Gastrocnemius medialis (tissue), 4 donors: ENCODE measurements at regions not wholly inside any gene's neighbourhood (a gene's known extent, or its start where the extent isn't known, plus 50 kb on each side); places are given as distances from the start of the nearest gene placed in this dataset.

Experiments
- ATAC-seq, 2 donors: fragments of 150-250 bp; one replicate each; pipeline ENCODE4 v1.9.1; 2016
- DNase-seq, 2 donors: peaks; one replicate each; pipeline ENCODE4 v3.0.0-alpha.2; 2019
- H3K27ac ChIP-seq, 4 donors: fragments of 200-600 bp; sonication (generic); 1 replicate in 1 of 4; 2 replicates in 3 of 4; pipeline ENCODE4 v1.5.1; 2016 to 2018; ENCODE audit warnings: mild to moderate bottlenecking in 2 of 4, moderate library complexity in 1 of 4
- H3K27me3 ChIP-seq, 3 donors: fragments of 200-600 bp; sonication (generic) in 2 of 3; 1 replicate in 1 of 3; 2 replicates in 2 of 3; pipeline versions ENCODE4 v1.5.1 to v1.6.0; 2016 to 2019; ENCODE audit warnings: mild to moderate bottlenecking in 1 of 3, moderate library complexity in 1 of 3
- H3K36me3 ChIP-seq, 2 donors: fragments of 200-600 bp; sonication (generic) in 1 of 2; one replicate each; pipeline ENCODE4 v1.5.1; 2017 to 2018
- H3K4me1 ChIP-seq, 2 donors: fragments of 200-600 bp; sonication (generic) in 1 of 2; one replicate each; pipeline ENCODE4 v1.5.1; 2016 to 2017; ENCODE audit warnings: mild to moderate bottlenecking in 2 of 2
- H3K4me3 ChIP-seq, 4 donors: fragments of 200-600 bp; sonication (generic) in 3 of 4; 1 replicate in 1 of 4; 2 replicates in 3 of 4; pipeline ENCODE4 v1.5.1; 2016 to 2019; ENCODE audit warnings: mild to moderate bottlenecking in 2 of 4
- H3K9me3 ChIP-seq, 3 donors: fragments of 200-600 bp; sonication (generic) in 2 of 3; 1 replicate in 1 of 3; 2 replicates in 2 of 3; pipeline ENCODE4 v1.5.1; 2016 to 2019
- CTCF ChIP-seq, 5 experiments: fragments of 450-650 bp in 3 of 5; fragments of 200-600 bp in 2 of 5; sonication (generic) in 2 of 5; IDR thresholded peaks in 4 of 5; conservative IDR thresholded peaks in 1 of 5; 1 replicate in 4 of 5; 2 replicates in 1 of 5; pipeline ENCODE4 v1.5.1; 2016 to 2019; ENCODE audit warnings: antibody characterized with exemption in 5 of 5, mild to moderate bottlenecking in 3 of 5, moderate library complexity in 3 of 5
- POLR2A ChIP-seq, 2 donors: fragments of 450-650 bp; IDR thresholded peaks; one replicate each; pipeline ENCODE4 v1.6.1; 2017; ENCODE audit warnings: antibody characterized with exemption in 2 of 2, mild to moderate bottlenecking in 2 of 2, moderate library complexity in 2 of 2
- in situ Hi-C, 4 donors: fragments of 200-750 bp; cut with MboI; loops; one replicate each; pipeline versions ENCODE4 v1.15.0 to v1.8.0; 2017; ENCODE audit warnings: low sequenced_read_pairs in 4 of 4
- intact Hi-C: fragments of 100-400 bp; cut with DNase I; formaldehyde crosslinking; loops from one replicate; pipeline ENCODE4 v1.15.1; 2023; ENCODE audit warnings: low total_unique reads

DNA sequence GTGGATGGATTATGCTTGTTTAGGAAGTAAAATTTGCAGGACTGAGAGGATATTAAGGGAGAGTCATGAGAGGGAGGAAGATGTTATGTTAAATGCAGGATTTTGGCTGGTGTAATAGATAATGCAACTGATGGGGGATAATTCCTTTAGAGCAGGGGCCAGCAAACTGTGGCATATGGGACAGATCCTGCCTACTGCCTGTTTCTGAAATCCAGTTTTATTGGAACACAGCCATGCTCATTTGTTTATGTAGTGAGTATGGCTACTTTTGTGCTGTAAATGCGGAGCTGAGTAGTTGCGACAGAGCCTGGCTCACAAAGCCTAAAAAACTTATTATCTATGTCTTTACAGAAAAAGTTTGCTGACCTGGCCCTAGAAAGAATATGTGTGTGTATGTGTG, 66.6 kb upstream of the MPPED2 start:
- DNase-seq = no peak
- ATAC-seq = no peak
- in situ Hi-C loops (no loop called here), intact Hi-C loops (loop anchor here (2.0 kb wide), 1 partner anchor 306 kb away; no protein-coding TSS in a partner anchor)
- Histone ChIP-seq H3K36me3 (no peaks in the 10 kb centered on the region), H3K27me3 (no peaks in the 10 kb centered on the region), H3K9me3 (no peaks in the 10 kb centered on the region), H3K4me3 (no peak overlapping the region), H3K27ac (no peak overlapping the region), H3K4me1 (no peaks in the 10 kb centered on the region)
- TF ChIP-seq CTCF (IDR thresholded peaks at IDR 0.05 in 4 of 5, conservative IDR thresholded peaks at IDR 0.05 in 1 of 5) (no peak), POLR2A (IDR thresholded peaks at IDR 0.05) (no peak)

DNA sequence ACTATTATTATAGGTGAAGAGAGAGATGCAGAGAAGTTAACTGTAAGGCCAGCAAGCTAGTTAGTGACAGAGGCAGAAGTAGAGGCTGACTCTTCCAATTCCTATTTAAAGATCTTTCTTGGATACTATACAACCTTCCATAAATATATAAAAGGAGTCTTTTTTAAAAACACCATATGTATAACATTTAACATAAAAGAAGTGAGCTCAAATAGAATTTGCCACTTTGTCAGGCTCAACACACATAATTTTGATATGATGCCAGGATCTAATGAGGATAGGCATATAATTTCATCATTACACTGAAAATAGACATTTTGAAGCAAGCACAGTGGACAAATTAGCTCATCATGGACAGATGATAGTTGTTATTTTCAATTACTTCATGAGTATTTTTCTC, 64.1 kb upstream of the MPPED2 start:
- H3K4me1 ChIP-seq = no peaks in the 10 kb centered on the region
- intact Hi-C loops = no loop called here
- in situ Hi-C loops = no loop called here

More for the DNA sequence above, 64.1 kb upstream of the MPPED2 start:
- Histone ChIP-seq H3K4me3 (no peak overlapping the region), H3K27me3 (no peaks in the 10 kb centered on the region), H3K36me3 (no peaks in the 10 kb centered on the region), H3K27ac (no peak overlapping the region), H3K9me3 (no peaks in the 10 kb centered on the region)
- no peak for TF ChIP-seq CTCF (IDR thresholded peaks at IDR 0.05 in 4 of 5, conservative IDR thresholded peaks at IDR 0.05 in 1 of 5)
- no peak for TF ChIP-seq POLR2A (IDR thresholded peaks at IDR 0.05)
- DNase-seq (no peak), ATAC-seq (no peak)
